ENCODE measurements at regions not wholly inside any gene's neighbourhood (a gene's known extent, or its start where the extent isn't known, plus 50 kb on each side); places are given as distances from the start of the nearest gene placed in this dataset.

DNA sequence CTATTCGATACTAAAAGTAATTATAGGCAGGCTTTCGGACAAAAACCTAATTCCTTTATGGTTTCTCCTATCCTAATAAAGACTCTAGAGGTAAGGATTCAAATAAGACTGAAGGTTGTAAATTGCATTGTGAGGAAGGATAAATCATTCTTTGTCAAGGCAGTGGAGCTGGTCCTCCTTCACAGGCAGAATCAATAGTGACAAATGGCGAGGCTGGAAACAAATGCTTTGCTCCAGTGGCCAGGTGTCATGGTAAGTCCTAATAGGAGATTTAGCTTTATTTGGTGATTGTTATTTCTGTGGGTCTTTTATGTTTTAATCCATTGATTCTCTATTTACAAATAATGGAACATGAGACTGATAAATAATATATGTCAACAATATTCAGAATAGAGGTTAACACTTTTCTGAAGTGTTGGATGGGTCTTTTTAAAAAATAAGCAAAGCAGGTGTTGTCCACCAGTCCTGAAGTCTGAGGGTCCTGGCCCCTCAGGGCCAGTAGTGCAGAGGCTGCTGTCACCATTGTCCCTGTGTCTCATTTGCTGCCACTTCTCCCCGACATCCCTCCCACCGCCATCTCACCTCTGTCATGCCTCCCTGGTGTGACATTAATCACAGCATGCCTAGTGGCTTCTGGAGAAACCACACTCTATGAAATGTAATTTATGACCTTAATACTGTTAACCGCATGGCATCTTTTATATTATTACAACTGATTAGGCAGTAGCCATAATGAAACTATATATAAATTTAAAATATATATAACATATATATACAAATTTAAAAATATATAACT, 120.9 kb upstream of the MAGI3 start:
- DNase-seq (ENCODE audit: low spot score), result no peak
- no peaks in the 10 kb centered on the region for H3K4me1 ChIP-seq

DNA sequence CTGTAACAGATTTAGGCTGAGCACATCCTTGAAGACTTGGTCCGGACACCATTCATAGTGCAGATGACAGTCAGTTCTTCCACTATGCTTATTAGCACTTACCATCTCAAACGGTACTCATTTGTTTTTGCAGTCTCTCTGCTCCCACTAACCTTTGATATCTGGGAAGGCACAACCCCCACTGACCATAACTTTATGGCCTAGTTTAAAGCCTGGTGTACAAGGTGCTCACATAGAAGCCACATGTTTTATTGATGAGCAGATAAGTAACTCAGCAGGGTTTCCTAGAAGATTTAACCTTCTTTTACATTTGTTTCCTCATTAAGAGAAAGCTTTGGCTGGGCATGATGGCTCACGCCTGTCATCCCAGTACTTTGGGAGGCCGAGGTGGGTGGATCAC, 119.3 kb upstream of the MAGI3 start:
- H3K27ac ChIP-seq, result no peak overlapping the region
- no peaks in the 10 kb centered on the region for H3K4me1 ChIP-seq
- TF ChIP-seq, protein P1, sequence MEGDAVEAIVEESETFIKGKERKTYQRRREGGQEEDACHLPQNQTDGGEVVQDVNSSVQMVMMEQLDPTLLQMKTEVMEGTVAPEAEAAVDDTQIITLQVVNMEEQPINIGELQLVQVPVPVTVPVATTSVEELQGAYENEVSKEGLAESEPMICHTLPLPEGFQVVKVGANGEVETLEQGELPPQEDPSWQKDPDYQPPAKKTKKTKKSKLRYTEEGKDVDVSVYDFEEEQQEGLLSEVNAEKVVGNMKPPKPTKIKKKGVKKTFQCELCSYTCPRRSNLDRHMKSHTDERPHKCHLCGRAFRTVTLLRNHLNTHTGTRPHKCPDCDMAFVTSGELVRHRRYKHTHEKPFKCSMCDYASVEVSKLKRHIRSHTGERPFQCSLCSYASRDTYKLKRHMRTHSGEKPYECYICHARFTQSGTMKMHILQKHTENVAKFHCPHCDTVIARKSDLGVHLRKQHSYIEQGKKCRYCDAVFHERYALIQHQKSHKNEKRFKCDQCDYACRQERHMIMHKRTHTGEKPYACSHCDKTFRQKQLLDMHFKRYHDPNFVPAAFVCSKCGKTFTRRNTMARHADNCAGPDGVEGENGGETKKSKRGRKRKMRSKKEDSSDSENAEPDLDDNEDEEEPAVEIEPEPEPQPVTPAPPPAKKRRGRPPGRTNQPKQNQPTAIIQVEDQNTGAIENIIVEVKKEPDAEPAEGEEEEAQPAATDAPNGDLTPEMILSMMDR (IDR thresholded peaks at IDR 0.05), result no peak
- no peak overlapping the region for H3K4me3 ChIP-seq
- no peak for DNase-seq (ENCODE audit: low spot score)
- no peaks in the 10 kb centered on the region for H3K36me3 ChIP-seq
- H3K27me3 ChIP-seq, result no peaks in the 10 kb centered on the region
- H3K9me3 ChIP-seq, result no peaks in the 10 kb centered on the region

More for the DNA sequence above, 120.9 kb upstream of the MAGI3 start:
- Histone ChIP-seq H3K27ac (no peak overlapping the region), H3K27me3 (no peaks in the 10 kb centered on the region), H3K9me3 (no peaks in the 10 kb centered on the region), H3K4me3 (no peak overlapping the region), H3K36me3 (no peaks in the 10 kb centered on the region)
- TF ChIP-seq, protein P1 (IDR thresholded peaks at IDR 0.05), result no peak

DNA sequence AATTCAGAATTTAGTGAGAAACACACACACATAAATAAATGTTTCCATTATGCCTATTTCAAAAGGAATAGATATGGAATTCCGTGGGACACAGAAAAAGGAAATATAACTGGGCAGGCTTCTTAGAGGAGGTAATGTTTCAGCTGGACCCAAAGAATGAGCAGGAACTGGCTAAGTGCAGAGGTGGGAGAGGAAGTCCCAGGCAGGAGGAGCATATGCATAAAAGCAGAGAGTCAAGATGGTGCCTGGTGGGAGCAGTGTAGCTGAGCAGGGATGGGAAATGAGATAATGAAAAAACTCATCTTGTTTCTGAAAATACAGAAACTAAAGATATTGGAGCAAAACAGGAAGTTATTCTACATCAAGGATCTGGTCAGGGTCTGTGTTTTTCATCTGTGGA, 115.2 kb upstream of the MAGI3 start:
- DNase-seq (ENCODE audit: low spot score), result no peak
- TF ChIP-seq, protein P1 (IDR thresholded peaks at IDR 0.05), result no peak
- no peak overlapping the region for H3K4me3 ChIP-seq

DNA sequence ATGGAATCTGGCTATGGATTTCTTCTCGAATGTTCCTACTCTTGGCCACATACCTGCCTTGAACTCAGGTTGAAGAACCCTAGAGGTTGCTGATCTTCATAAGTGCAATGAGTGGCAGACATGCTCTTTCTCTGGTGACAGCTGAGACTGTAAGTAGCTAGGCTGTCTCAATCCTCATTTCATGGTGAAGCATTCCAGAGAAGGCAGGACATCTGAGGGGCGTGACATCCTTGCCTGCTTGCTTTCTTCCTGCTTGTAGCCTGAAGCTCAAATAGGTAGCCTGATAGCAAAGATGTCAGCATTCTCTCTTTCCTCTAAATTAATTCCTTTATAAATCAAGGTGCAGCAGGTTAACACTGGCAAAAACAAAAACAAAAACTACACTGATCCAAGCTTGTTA, 114.6 kb upstream of the MAGI3 start:
- Histone ChIP-seq H3K27me3 (no peaks in the 10 kb centered on the region), H3K36me3 (no peaks in the 10 kb centered on the region), H3K27ac (no peak overlapping the region), H3K4me3 (no peak overlapping the region), H3K9me3 (no peaks in the 10 kb centered on the region), H3K4me1 (no peaks in the 10 kb centered on the region)
- TF ChIP-seq, protein P1 (IDR thresholded peaks at IDR 0.05), result no peak
- no peak for DNase-seq (ENCODE audit: low spot score)

More for the DNA sequence above, 115.2 kb upstream of the MAGI3 start:
- H3K36me3 ChIP-seq, result no peaks in the 10 kb centered on the region
- H3K27me3 ChIP-seq, result no peaks in the 10 kb centered on the region
- H3K9me3 ChIP-seq, result no peaks in the 10 kb centered on the region
- no peaks in the 10 kb centered on the region for H3K4me1 ChIP-seq
- no peak overlapping the region for H3K27ac ChIP-seq

DNA sequence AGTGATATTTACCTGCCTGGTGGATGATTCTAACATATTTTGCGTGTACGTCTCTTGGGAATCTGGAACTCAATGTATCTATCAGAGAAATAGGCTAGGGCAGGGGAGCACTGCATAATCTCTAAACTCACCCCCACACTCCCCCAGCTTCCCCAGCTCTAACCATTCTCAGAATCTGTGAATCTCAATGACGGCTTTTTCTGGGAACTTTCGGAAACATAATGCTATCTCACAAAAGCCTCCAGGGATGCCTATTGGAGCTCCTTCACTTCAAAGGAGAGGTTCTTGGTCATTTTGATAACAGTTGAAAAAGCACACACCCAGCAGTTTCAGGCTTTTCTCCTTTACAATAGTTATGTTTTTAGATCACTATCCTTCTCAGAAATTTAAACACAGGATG, 113.8 kb upstream of the MAGI3 start:
- Histone ChIP-seq H3K4me3 (no peak overlapping the region), H3K27ac (no peak overlapping the region), H3K36me3 (no peaks in the 10 kb centered on the region), H3K27me3 (no peaks in the 10 kb centered on the region), H3K4me1 (no peaks in the 10 kb centered on the region), H3K9me3 (no peaks in the 10 kb centered on the region)
- TF ChIP-seq, protein P1 (IDR thresholded peaks at IDR 0.05), result no peak
- no peak for DNase-seq (ENCODE audit: low spot score)

DNA sequence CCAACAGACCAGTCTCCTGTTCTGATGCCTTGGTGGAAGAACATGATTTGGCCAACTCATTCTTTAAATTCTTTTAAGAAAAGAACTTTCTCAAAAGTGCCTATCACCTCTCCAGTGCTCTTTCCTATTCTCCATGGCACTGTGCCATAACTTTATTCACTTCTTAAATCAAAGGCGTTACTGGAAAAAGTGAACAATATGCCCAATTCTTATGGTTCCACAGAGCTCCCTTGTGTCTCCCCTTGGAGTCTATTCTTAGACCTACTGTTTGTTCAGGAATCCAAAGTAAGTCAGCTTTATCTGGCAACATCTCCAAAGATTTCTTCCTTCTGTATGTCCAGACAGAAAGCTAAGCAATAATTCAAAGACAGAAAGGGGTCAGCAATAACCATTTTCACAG, 111.9 kb upstream of the MAGI3 start:
- no peak for DNase-seq (ENCODE audit: low spot score)
- H3K4me1 ChIP-seq, result no peaks in the 10 kb centered on the region
- H3K4me3 ChIP-seq, result no peak overlapping the region
- no peaks in the 10 kb centered on the region for H3K9me3 ChIP-seq
- TF ChIP-seq, protein P1 (IDR thresholded peaks at IDR 0.05), result no peak
- no peaks in the 10 kb centered on the region for H3K27me3 ChIP-seq
- no peak overlapping the region for H3K27ac ChIP-seq
- H3K36me3 ChIP-seq, result no peaks in the 10 kb centered on the region
